ENCODE measurements at regions not wholly inside any gene's neighbourhood (a gene's known extent, or its start where the extent isn't known, plus 50 kb on each side); places are given as distances from the start of the nearest gene placed in this dataset.

- TF ChIP-seq PAX5 (IDR thresholded peaks at IDR 0.05; ENCODE audit: insufficient read depth, low read length, severe bottlenecking) (no peak), POLR2A (IDR thresholded peaks at IDR 0.05; ENCODE audit: low read depth, low read length) (no peak), TAF1 (IDR thresholded peaks at IDR 0.05; ENCODE audit: low read depth, low read length) (no peak), POLR2AphosphoS5 (IDR thresholded peaks at IDR 0.05; ENCODE audit: low read depth, low read length) (no peak), SPI1 (IDR thresholded peaks at IDR 0.05; ENCODE audit: low read depth, low read length) (no peak)
These were observed 237.1 kb upstream of the CFAP20DC start for GRCh38 chr3:59286791-59287531.

All from GM12891 (cell line).